ENCODE measurements at regions not wholly inside any gene's neighbourhood (a gene's known extent, or its start where the extent isn't known, plus 50 kb on each side); places are given as distances from the start of the nearest gene placed in this dataset.

DNA sequence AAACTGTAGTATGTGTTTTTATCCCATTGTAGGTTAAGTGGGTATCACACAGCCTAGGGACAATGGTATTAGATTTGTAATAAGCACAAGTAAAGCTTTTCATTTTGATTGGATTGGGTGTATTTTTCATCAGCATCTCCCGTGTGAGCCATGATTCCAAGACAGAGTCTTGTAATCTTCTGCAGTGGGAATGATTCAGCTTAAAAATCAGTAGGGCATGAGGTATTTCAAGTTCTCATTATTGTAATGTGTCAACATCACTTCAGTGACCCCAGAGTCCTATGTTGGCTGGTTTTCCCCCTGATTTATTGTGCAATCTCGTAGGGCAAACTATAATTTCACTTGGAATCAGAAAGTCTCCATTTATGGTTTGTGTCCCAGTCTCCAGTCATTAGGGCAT, 833.2 kb upstream of the RBFOX1 start:
- TF ChIP-seq, protein P1, sequence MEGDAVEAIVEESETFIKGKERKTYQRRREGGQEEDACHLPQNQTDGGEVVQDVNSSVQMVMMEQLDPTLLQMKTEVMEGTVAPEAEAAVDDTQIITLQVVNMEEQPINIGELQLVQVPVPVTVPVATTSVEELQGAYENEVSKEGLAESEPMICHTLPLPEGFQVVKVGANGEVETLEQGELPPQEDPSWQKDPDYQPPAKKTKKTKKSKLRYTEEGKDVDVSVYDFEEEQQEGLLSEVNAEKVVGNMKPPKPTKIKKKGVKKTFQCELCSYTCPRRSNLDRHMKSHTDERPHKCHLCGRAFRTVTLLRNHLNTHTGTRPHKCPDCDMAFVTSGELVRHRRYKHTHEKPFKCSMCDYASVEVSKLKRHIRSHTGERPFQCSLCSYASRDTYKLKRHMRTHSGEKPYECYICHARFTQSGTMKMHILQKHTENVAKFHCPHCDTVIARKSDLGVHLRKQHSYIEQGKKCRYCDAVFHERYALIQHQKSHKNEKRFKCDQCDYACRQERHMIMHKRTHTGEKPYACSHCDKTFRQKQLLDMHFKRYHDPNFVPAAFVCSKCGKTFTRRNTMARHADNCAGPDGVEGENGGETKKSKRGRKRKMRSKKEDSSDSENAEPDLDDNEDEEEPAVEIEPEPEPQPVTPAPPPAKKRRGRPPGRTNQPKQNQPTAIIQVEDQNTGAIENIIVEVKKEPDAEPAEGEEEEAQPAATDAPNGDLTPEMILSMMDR (IDR thresholded peaks at IDR 0.05 in 8 of 11, conservative IDR thresholded peaks at IDR 0.05 in 3 of 11), result no peak
- TF ChIP-seq POLR2AphosphoS5 (IDR thresholded peaks at IDR 0.05), result no peak
